Thoracic aorta (tissue), 2 donors: ENCODE measurements at regions not wholly inside any gene's neighbourhood (a gene's known extent, or its start where the extent isn't known, plus 50 kb on each side); places are given as distances from the start of the nearest gene placed in this dataset.

ENCODE experiments used
- ATAC-seq: fragments of 150-250 bp; one replicate; pipeline ENCODE4 v1.8.0; 2017; ENCODE audit warnings: low read depth; ENCODE audit not compliant: insufficient number of reproducible peaks, low FRiP score
- DNase-seq: peaks from one replicate; pipeline ENCODE4 v3.0.0-alpha.2; 2020; ENCODE audit warnings: low spot score
- H3K27ac ChIP-seq, 2 donors: fragments of 200-600 bp; sonication (generic); 1 replicate in 1 of 2; 2 replicates in 1 of 2; pipeline ENCODE4 v1.5.1; 2016; ENCODE audit warnings: mild to moderate bottlenecking in 2 of 2, moderate library complexity in 2 of 2
- H3K27me3 ChIP-seq: fragments of 200-600 bp; sonication (generic); replicated peaks from 2 replicates; pipeline ENCODE4 v1.6.0; 2016; ENCODE audit warnings: mild to moderate bottlenecking; ENCODE audit not compliant: insufficient read depth
- H3K36me3 ChIP-seq: fragments of 200-600 bp; sonication (generic); one replicate; pipeline ENCODE4 v1.5.1; 2016
- H3K4me1 ChIP-seq, 2 donors: fragments of 200-600 bp; sonication (generic); 1 replicate in 1 of 2; 2 replicates in 1 of 2; pipeline versions ENCODE4 v1.5.1 to v1.6.0; 2016; ENCODE audit warnings: low read depth in 2 of 2, mild to moderate bottlenecking in 1 of 2; ENCODE audit not compliant: control insufficient read depth in 1 of 2
- H3K4me3 ChIP-seq: fragments of 200-600 bp; sonication (generic); 2 replicates; pipeline ENCODE4 v1.5.1; 2016; ENCODE audit warnings: mild to moderate bottlenecking
- H3K9me3 ChIP-seq: fragments of 200-600 bp; sonication (generic); 2 replicates; pipeline ENCODE4 v1.5.1; 2016
- TF ChIP-seq, protein P1 (sequence below): fragments of 200-600 bp; sonication (generic); IDR thresholded peaks from one replicate; pipeline ENCODE4 v1.5.1; 2019; ENCODE audit warnings: antibody characterized with exemption

DNA sequence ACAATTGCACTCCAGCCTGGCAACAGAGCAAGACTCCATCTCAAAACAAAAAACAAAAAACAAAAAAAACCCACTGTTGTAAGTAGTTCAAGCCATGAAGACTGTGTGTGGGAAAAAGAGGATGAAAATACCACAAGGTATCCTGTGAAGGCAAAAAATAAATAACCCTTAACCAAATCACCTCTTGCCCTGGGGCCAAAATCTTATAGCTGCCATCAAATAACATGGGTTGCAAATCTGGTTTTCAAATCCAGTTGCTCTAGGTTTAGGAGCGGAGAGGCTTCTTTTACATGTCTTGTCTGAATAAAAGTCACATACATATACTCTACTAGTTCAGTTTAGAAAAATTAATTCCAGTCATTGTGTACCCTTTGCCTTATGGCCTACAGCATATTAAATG is 87.0 kb upstream of the STT3B start:
- peaks cover 0 to 1% of the 10 kb centered on the region in 2 donors for H3K4me1 ChIP-seq
- H3K27ac ChIP-seq = no peak overlapping the region
- ATAC-seq (no peak), DNase-seq (no peak)
- peaks cover 6% of the 10 kb centered on the region for H3K9me3 ChIP-seq
- H3K36me3 ChIP-seq = no peaks in the 10 kb centered on the region
- no peak overlapping the region for H3K4me3 ChIP-seq
- TF ChIP-seq, protein P1, sequence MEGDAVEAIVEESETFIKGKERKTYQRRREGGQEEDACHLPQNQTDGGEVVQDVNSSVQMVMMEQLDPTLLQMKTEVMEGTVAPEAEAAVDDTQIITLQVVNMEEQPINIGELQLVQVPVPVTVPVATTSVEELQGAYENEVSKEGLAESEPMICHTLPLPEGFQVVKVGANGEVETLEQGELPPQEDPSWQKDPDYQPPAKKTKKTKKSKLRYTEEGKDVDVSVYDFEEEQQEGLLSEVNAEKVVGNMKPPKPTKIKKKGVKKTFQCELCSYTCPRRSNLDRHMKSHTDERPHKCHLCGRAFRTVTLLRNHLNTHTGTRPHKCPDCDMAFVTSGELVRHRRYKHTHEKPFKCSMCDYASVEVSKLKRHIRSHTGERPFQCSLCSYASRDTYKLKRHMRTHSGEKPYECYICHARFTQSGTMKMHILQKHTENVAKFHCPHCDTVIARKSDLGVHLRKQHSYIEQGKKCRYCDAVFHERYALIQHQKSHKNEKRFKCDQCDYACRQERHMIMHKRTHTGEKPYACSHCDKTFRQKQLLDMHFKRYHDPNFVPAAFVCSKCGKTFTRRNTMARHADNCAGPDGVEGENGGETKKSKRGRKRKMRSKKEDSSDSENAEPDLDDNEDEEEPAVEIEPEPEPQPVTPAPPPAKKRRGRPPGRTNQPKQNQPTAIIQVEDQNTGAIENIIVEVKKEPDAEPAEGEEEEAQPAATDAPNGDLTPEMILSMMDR = no peak
- no peaks in the 10 kb centered on the region for H3K27me3 ChIP-seq

GRCh38 chr3:31448035-31448881 is 84.5 kb upstream of the STT3B start:
- DNase-seq (no peak), ATAC-seq (no peak)
- H3K9me3 ChIP-seq = peaks cover 6% of the 10 kb centered on the region
- TF ChIP-seq, protein P1 = no peak
- H3K4me1 ChIP-seq = no peaks in the 10 kb centered on the region
- H3K27me3 ChIP-seq = no peaks in the 10 kb centered on the region
- no peak overlapping the region for H3K4me3 ChIP-seq
- H3K36me3 ChIP-seq = no peaks in the 10 kb centered on the region
- H3K27ac ChIP-seq = no peak overlapping the region

- H3K9me3 ChIP-seq = peaks cover 6% of the 10 kb centered on the region
- no peak for DNase-seq
- H3K4me3 ChIP-seq = no peak overlapping the region
- no peak overlapping the region for H3K27ac ChIP-seq
- H3K4me1 ChIP-seq = no peaks in the 10 kb centered on the region
- ATAC-seq = no peak
- TF ChIP-seq, protein P1 = no peak
- H3K27me3 ChIP-seq = no peaks in the 10 kb centered on the region
- H3K36me3 ChIP-seq = no peaks in the 10 kb centered on the region
Observed at GRCh38 chr3:31448882-31449243, 83.9 kb upstream of the STT3B start.

- ATAC-seq (no peak), DNase-seq (no peak)
- H3K27ac ChIP-seq = no peak overlapping the region
- H3K27me3 ChIP-seq = no peaks in the 10 kb centered on the region
- H3K9me3 ChIP-seq = peaks cover 6% of the 10 kb centered on the region
- H3K36me3 ChIP-seq = no peaks in the 10 kb centered on the region
- H3K4me3 ChIP-seq = no peak overlapping the region
- TF ChIP-seq, protein P1 = no peak
- no peaks in the 10 kb centered on the region for H3K4me1 ChIP-seq
Observed at GRCh38 chr3:31449318-31449717, 83.4 kb upstream of the STT3B start.

- Histone ChIP-seq H3K4me1 (no peaks in the 10 kb centered on the region), H3K9me3 (peaks cover 6% of the 10 kb centered on the region), H3K4me3 (no peak overlapping the region), H3K27me3 (no peaks in the 10 kb centered on the region), H3K27ac (no peak overlapping the region), H3K36me3 (no peaks in the 10 kb centered on the region)
- TF ChIP-seq, protein P1 = no peak
- ATAC-seq (no peak), DNase-seq (no peak)
Observed at GRCh38 chr3:31450345-31450744, 82.4 kb upstream of the STT3B start.
